ENCODE measurements at regions not wholly inside any gene's neighbourhood (a gene's known extent, or its start where the extent isn't known, plus 50 kb on each side); places are given as distances from the start of the nearest gene placed in this dataset.

DNA sequence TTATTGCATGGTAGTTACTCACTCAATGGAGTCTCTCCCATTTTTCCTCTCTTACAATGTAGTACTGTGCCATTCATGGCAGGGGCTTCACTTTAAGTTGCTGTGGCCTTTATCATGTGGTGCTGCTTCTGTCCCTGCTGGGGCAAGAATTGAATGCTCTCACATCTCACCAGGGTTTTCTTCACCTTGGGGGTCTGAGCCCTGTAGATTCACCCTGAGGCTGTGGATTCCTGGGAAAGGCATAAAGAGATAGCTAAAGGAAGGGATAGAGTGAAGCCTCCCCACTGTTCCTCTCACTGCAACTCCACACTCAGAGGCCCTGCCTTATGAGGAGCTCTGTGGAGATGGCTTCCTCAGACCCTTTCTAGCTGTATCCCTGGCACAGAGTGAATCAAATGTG is 178.5 kb upstream of the GOT2 start:
- TF ChIP-seq, protein P1, sequence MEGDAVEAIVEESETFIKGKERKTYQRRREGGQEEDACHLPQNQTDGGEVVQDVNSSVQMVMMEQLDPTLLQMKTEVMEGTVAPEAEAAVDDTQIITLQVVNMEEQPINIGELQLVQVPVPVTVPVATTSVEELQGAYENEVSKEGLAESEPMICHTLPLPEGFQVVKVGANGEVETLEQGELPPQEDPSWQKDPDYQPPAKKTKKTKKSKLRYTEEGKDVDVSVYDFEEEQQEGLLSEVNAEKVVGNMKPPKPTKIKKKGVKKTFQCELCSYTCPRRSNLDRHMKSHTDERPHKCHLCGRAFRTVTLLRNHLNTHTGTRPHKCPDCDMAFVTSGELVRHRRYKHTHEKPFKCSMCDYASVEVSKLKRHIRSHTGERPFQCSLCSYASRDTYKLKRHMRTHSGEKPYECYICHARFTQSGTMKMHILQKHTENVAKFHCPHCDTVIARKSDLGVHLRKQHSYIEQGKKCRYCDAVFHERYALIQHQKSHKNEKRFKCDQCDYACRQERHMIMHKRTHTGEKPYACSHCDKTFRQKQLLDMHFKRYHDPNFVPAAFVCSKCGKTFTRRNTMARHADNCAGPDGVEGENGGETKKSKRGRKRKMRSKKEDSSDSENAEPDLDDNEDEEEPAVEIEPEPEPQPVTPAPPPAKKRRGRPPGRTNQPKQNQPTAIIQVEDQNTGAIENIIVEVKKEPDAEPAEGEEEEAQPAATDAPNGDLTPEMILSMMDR (IDR thresholded peaks at IDR 0.05; ENCODE audit: low read length) = no peak
- TF ChIP-seq EZH2 (optimal IDR thresholded peaks at IDR 0.05; ENCODE audit: low read depth, low read length) = no peak
